ENCODE measurements at regions not wholly inside any gene's neighbourhood (a gene's known extent, or its start where the extent isn't known, plus 50 kb on each side); places are given as distances from the start of the nearest gene placed in this dataset.

GRCh38 chr18:30066288-30066687, 976.3 kb downstream of the DSC3 start:
- TF ChIP-seq CTCF (IDR thresholded peaks at IDR 0.05; ENCODE audit: insufficient read depth, low read length): no peak
- no peak for TF ChIP-seq GABPA (IDR thresholded peaks at IDR 0.05; ENCODE audit: low read depth)
- no peak for TF ChIP-seq REST (IDR thresholded peaks at IDR 0.05; ENCODE audit: insufficient replicate concordance, low read depth)
